ENCODE measurements at regions not wholly inside any gene's neighbourhood (a gene's known extent, or its start where the extent isn't known, plus 50 kb on each side); places are given as distances from the start of the nearest gene placed in this dataset.

DNA sequence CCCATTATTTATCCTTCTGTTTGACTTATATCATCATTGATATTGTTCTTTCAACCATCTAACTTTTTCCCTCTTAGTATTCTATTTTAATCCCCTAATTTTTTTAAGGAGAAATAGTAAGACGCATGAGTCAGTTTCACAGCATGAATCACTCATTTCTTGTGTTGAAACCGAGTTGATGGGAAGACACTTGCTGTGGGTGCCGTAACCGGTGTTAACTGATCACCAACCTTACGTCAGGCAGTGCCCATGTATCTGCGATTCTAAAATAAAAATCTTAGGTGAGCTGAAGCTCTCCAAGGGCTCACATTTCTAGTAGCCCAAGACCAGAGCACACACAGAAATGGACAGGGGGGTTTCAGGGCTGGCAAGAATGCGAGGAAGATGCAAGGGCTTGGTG is 348.1 kb downstream of the GALR1 start:
- Mint-ChIP-seq H3K27me3 (ENCODE audit: low read depth, poor library complexity) (peaks cover 7% of the 10 kb centered on the region), H3K9me3 (peaks cover 3% of the 10 kb centered on the region), H3K27ac (no peak overlapping the region), H3K4me1 (no peaks in the 10 kb centered on the region), H3K4me3 (no peak overlapping the region), H3K36me3 (ENCODE audit: low read depth) (no peaks in the 10 kb centered on the region)
- TF ChIP-seq, protein P1, sequence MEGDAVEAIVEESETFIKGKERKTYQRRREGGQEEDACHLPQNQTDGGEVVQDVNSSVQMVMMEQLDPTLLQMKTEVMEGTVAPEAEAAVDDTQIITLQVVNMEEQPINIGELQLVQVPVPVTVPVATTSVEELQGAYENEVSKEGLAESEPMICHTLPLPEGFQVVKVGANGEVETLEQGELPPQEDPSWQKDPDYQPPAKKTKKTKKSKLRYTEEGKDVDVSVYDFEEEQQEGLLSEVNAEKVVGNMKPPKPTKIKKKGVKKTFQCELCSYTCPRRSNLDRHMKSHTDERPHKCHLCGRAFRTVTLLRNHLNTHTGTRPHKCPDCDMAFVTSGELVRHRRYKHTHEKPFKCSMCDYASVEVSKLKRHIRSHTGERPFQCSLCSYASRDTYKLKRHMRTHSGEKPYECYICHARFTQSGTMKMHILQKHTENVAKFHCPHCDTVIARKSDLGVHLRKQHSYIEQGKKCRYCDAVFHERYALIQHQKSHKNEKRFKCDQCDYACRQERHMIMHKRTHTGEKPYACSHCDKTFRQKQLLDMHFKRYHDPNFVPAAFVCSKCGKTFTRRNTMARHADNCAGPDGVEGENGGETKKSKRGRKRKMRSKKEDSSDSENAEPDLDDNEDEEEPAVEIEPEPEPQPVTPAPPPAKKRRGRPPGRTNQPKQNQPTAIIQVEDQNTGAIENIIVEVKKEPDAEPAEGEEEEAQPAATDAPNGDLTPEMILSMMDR (IDR thresholded peaks at IDR 0.05), result no peak
- DNase-seq, result no peak

- no peak for DNase-seq
- Mint-ChIP-seq H3K9me3 (peaks cover 13% of the 10 kb centered on the region), H3K36me3 (ENCODE audit: low read depth) (no peaks in the 10 kb centered on the region), H3K4me1 (no peaks in the 10 kb centered on the region), H3K27me3 (ENCODE audit: low read depth, poor library complexity) (peaks cover 7% of the 10 kb centered on the region), H3K27ac (no peak overlapping the region), H3K4me3 (no peak overlapping the region)
- TF ChIP-seq, protein P1 (IDR thresholded peaks at IDR 0.05), result no peak
Observed at GRCh38 chr18:77600674-77601073, 351.0 kb downstream of the GALR1 start.

GRCh38 chr18:77601567-77601966 is 351.9 kb downstream of the GALR1 start:
- Mint-ChIP-seq H3K4me3 (no peak overlapping the region), H3K27me3 (ENCODE audit: low read depth, poor library complexity) (peaks cover 7% of the 10 kb centered on the region), H3K9me3 (peaks cover 16% of the 10 kb centered on the region), H3K4me1 (no peaks in the 10 kb centered on the region), H3K27ac (peak overlapping the region; percentile 42), H3K36me3 (ENCODE audit: low read depth) (no peaks in the 10 kb centered on the region)
- TF ChIP-seq, protein P1 (IDR thresholded peaks at IDR 0.05), result no peak
- no peak for DNase-seq

DNA sequence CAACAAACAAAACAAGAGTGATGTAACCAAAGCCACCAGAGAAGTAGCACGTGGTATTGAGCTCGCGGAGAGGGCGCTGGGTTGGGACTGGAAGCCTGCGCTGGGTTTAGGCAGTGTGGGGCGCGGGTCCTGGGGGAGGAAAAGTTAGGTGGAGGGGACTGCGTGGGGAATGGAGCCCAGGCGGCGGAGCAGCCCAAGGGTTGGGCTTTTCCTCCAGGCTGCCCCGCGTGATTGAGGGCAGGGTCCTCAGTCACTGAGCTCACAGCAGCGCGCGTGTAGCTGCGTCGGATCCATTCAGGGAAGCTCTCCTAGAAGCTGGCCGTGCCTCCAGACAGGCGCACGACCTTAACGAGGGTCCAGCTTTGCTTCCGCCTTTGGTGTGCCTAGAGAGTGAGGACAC is 357.4 kb downstream of the GALR1 start:
- H3K27ac Mint-ChIP-seq, result no peak overlapping the region
- no peaks in the 10 kb centered on the region for H3K36me3 Mint-ChIP-seq (ENCODE audit: low read depth)
- DNase-seq, result no peak
- no peak overlapping the region for H3K4me3 Mint-ChIP-seq
- H3K4me1 Mint-ChIP-seq, result no peaks in the 10 kb centered on the region
- TF ChIP-seq, protein P1 (IDR thresholded peaks at IDR 0.05), result no peak
- H3K27me3 Mint-ChIP-seq (ENCODE audit: low read depth, poor library complexity), result peaks cover 3% of the 10 kb centered on the region
- peaks cover 20% of the 10 kb centered on the region for H3K9me3 Mint-ChIP-seq

GRCh38 chr18:77608807-77609206 is 359.2 kb downstream of the GALR1 start:
- peaks cover 7% of the 10 kb centered on the region for H3K27me3 Mint-ChIP-seq (ENCODE audit: low read depth, poor library complexity)
- H3K27ac Mint-ChIP-seq, result no peak overlapping the region
- TF ChIP-seq, protein P1 (IDR thresholded peaks at IDR 0.05), result no peak
- DNase-seq, result no peak
- H3K9me3 Mint-ChIP-seq, result peaks cover 17% of the 10 kb centered on the region
- H3K4me3 Mint-ChIP-seq, result no peak overlapping the region
- H3K4me1 Mint-ChIP-seq, result no peaks in the 10 kb centered on the region
- no peaks in the 10 kb centered on the region for H3K36me3 Mint-ChIP-seq (ENCODE audit: low read depth)

- Mint-ChIP-seq H3K9me3 (peaks cover 7% of the 10 kb centered on the region), H3K4me1 (peaks cover 11% of the 10 kb centered on the region), H3K27me3 (ENCODE audit: low read depth, poor library complexity) (peaks cover 11% of the 10 kb centered on the region), H3K36me3 (ENCODE audit: low read depth) (no peaks in the 10 kb centered on the region), H3K4me3 (no peak overlapping the region), H3K27ac (no peak overlapping the region)
- TF ChIP-seq, protein P1 (IDR thresholded peaks at IDR 0.05), result no peak
- no peak for DNase-seq
Observed at GRCh38 chr18:77617694-77618093, 368.0 kb downstream of the GALR1 start.
